ENCODE measurements at regions not wholly inside any gene's neighbourhood (a gene's known extent, or its start where the extent isn't known, plus 50 kb on each side); places are given as distances from the start of the nearest gene placed in this dataset.

DNA sequence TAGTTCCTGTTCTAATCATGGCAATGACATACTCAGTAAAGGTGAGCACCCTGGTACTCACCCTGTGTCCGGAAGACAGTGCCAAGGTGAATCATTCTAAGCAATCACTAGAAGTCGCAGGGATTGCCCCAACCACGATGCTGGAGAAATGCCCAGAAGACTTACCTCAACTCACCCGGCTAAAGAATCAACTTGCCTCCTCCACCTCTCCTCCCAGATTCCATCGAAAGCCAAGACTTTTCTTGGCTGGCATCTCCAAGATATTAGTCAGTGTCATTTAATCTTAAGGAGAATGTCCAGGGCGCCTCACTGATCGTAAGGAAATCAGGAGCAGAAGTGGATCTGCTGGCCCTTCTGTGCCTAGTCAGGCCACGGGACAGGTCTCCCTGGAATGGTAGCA, 204.9 kb downstream of the ERCC6L2 start:
- TF ChIP-seq, protein P1, sequence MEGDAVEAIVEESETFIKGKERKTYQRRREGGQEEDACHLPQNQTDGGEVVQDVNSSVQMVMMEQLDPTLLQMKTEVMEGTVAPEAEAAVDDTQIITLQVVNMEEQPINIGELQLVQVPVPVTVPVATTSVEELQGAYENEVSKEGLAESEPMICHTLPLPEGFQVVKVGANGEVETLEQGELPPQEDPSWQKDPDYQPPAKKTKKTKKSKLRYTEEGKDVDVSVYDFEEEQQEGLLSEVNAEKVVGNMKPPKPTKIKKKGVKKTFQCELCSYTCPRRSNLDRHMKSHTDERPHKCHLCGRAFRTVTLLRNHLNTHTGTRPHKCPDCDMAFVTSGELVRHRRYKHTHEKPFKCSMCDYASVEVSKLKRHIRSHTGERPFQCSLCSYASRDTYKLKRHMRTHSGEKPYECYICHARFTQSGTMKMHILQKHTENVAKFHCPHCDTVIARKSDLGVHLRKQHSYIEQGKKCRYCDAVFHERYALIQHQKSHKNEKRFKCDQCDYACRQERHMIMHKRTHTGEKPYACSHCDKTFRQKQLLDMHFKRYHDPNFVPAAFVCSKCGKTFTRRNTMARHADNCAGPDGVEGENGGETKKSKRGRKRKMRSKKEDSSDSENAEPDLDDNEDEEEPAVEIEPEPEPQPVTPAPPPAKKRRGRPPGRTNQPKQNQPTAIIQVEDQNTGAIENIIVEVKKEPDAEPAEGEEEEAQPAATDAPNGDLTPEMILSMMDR (IDR thresholded peaks at IDR 0.05; ENCODE audit: low read depth, low read length) = no peak
- no peak overlapping the region for H3K4me3 ChIP-seq (ENCODE audit: low read depth, low read length)

DNA sequence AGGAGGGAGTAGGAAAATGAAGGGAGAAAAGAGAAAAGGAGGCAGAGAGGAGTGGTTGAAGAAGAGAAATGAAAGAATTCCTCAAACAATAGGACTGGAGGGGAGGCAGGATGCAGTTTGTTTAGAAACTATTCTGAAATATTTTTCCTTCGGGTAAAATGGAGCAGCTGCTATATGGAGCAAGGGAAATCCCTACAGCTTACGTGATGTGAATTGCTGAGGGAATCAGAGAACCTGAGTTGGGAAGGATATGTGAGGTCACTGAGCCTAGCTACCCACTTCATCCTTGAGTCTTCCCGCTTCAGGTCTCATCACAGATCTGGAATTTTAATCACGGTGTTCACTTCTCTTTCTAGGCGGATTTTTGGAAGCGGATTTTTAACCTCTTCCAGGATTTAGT, 204.3 kb downstream of the ERCC6L2 start:
- no peak overlapping the region for H3K4me3 ChIP-seq (ENCODE audit: low read depth, low read length)

DNA sequence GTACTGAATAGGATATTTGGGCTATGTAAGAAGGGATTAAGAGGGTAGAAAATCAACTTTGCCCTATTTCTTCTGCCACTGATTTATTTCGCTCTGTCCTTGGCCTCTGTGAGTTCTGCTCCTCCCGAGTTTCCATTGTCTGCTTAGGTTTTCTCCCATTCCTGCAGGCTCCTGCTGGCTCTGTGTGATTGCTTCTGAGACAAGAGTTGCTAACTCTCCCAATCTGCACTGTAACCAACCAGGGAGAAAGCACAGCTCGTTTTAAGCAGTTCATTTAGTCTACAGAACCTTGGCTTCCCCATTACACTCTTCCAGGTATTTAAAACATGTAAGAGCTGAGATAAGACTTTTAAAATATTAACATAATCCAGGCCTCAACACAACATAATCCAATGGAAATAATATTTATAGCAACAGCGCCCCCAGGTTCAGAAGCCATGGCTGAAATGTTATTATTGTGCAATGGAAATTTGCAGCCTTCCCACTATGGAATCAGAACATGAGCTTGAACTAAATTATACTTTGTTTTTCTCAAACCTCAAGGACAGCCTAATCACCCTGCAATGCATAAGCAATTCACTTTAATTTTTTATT, 203.5 kb downstream of the ERCC6L2 start:
- TF ChIP-seq, protein P1 (IDR thresholded peaks at IDR 0.05; ENCODE audit: low read depth, low read length) = no peak
- H3K4me3 ChIP-seq (ENCODE audit: low read depth, low read length) = no peak overlapping the region

More for the DNA sequence above, 204.3 kb downstream of the ERCC6L2 start:
- TF ChIP-seq, protein P1 (IDR thresholded peaks at IDR 0.05; ENCODE audit: low read depth, low read length) = no peak

DNA sequence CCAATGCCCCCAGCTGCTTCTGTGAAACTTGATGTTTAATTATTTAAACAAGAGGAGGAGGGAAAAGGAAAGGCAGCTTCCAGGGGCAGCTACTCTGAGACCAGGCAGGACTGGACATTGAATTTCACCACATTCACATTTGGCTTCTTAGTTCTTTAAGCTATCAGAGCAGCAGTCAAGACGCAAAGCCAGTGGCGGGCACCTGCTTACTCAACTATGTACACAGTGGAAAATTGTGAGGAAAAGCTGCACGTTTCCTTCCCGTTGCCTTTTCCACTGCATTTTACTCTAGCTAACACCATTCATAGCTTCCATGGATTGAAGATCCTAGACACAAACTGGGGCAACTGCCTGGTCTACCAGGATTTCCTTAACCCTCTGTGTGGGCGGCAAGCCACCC, 200.3 kb downstream of the ERCC6L2 start:
- no peak overlapping the region for H3K4me3 ChIP-seq (ENCODE audit: low read depth, low read length)
- TF ChIP-seq, protein P1 (IDR thresholded peaks at IDR 0.05; ENCODE audit: low read depth, low read length) = no peak

DNA sequence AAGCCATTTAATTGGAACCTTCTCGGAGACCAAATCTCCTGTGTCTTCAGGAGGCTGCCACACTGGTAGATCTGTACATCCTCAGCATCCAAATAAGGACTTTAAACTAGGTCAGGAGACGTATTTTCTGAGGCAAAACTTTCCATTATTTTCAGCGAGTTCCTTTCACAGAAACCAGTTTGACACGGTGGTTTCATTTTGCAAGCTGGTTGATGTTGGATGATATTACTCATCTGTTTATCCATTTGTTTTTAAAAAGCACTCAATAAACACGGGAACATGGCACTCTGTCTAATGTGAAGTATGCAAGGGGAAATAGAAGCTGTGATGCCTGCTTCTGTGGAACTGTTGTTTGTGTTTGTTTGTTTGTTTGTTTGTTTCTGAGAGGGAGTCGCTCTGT, 199.6 kb downstream of the ERCC6L2 start:
- TF ChIP-seq, protein P1 (IDR thresholded peaks at IDR 0.05; ENCODE audit: low read depth, low read length) = no peak
- H3K4me3 ChIP-seq (ENCODE audit: low read depth, low read length) = no peak overlapping the region

DNA sequence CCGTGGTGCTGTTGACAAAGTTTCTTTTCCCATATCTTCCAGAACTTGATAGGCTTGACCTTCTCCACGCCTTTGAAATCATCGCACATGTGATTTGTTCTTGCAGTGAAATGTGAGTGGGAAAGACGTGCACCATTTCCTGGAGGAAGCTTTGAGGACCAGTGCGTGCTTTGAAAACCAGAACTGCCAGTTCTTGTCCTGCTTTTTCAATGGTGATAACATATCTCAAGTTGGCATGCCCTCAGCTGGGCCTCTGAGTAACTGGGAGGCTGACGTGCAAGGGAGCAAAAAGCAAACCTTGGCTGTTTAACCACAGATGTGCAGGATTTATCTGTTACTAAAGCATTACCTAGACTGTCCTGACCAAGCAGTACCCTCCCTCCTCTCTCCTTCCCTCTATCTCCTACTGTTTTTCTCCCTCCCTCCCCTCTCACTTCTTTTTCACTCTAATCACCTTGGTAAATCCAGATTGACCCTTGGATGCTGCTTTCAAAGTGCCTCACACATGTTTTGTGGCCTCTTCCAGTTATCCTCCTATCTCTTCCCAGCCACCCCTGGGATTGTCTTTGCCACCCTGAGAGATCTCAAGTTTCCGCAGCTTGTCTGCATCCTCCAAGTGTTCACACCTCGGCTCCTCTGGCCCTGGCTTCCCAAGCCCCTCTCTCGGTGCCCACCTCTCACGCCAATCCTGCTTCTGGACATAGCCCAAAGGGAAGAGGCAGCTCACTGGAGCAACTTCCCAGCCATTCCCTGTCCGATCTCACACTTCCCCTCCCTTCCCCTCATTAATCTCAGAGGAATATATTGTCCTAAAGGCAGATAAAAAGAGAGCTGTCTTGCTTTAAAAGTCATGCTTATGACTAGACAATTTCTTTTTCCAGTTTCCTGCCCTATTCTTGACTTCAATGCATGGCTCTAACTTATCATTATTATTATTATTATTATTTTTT, 198.3 kb downstream of the ERCC6L2 start:
- H3K4me3 ChIP-seq (ENCODE audit: low read depth, low read length) = no peak overlapping the region
- TF ChIP-seq, protein P1 (IDR thresholded peaks at IDR 0.05; ENCODE audit: low read depth, low read length) = no peak

DNA sequence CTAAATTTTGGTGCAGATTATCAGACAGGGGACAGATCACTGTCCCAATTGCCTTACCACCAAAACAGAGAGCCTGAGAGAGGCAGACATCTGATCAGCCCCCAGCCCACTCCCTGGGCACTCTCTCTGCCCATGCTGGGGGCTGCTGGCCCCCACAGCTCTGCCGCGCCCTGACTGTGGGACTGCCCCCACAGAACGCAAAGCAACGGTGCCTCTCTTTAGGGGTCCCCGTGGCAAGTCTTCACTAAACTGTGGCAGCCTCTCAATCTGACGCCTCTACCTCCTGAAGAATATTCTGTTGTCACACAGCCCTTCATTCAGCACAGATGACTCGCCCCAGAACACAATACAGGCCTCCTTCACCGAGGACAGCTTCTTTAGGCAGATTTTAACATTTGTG, 197.4 kb downstream of the ERCC6L2 start:
- TF ChIP-seq, protein P1 (IDR thresholded peaks at IDR 0.05; ENCODE audit: low read depth, low read length) = no peak
- no peak overlapping the region for H3K4me3 ChIP-seq (ENCODE audit: low read depth, low read length)
